ENCODE measurements at regions not wholly inside any gene's neighbourhood (a gene's known extent, or its start where the extent isn't known, plus 50 kb on each side); places are given as distances from the start of the nearest gene placed in this dataset.

GRCh38 chr18:40558706-40559392 is 1396.2 kb upstream of the PIK3C3 start:
- no peaks in the 10 kb centered on the region for H3K9me3 ChIP-seq
- WGBS (ENCODE audit: insufficient coverage, low coverage, low lambda C conversion rate, missing lambda C conversion rate): 73% methylated on average over 5 of the region's 5 CpGs
- ATAC-seq (no peak), DNase-seq (no peak)
- H3K4me1 ChIP-seq: no peaks in the 10 kb centered on the region
- TF ChIP-seq CTCF (IDR thresholded peaks at IDR 0.05) (no peak), POLR2A (IDR thresholded peaks at IDR 0.05) (no peak)
- no peaks in the 10 kb centered on the region for H3K27me3 ChIP-seq
- intact Hi-C loops (cut with DNase I): no loop called here
- no peak overlapping the region for H3K4me3 ChIP-seq
- no peaks in the 10 kb centered on the region for H3K36me3 ChIP-seq
- H3K27ac ChIP-seq: no peak overlapping the region

DNA sequence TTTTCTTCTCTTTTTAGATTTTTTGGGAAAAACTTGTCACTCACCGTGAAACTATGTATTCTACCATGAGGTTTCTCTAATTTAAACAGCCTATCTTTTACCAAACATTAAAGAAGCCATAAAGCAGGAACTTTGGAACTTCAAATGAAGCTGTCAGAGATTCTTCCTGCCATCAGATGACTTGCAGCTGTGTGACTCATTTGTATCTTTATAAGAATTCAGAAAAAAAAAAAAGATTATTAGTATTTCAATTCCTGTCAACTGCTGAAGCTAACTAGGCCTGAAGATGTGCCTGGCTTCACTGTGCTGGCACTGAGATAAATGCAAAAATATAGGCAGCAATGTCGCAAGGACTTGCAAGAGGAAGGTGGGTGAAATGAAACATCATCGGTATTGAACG is 1399.1 kb upstream of the PIK3C3 start:
- H3K9me3 ChIP-seq: no peaks in the 10 kb centered on the region
- intact Hi-C loops (cut with DNase I): no loop called here
- ATAC-seq (no peak), DNase-seq (no peak)
- 67% methylated on average over 4 of the region's 4 CpGs for WGBS (ENCODE audit: insufficient coverage, low coverage, low lambda C conversion rate, missing lambda C conversion rate)
- H3K4me3 ChIP-seq: no peak overlapping the region
- no peak overlapping the region for H3K27ac ChIP-seq
- no peaks in the 10 kb centered on the region for H3K36me3 ChIP-seq
- TF ChIP-seq CTCF (IDR thresholded peaks at IDR 0.05) (no peak), POLR2A (IDR thresholded peaks at IDR 0.05) (no peak)
- no peaks in the 10 kb centered on the region for H3K27me3 ChIP-seq
- no peaks in the 10 kb centered on the region for H3K4me1 ChIP-seq

DNA sequence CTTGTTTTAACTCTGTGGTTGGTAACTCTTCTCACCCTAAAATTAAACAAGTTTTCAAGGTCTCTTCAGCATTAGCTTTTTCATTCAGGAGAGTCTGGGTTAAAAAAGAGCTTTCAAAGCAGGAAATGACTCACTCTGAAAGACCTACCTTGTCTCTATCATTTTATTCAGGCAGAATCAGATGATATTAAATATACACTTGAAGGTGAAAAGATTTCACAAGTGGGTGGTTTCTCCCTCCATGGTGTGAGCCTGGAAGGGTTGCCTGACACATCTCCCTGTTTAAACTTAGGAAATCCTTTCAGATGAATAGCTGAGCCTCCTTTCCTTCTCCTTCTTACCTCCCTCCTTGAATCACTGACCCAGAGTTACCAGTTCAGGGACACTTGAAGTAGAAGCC is 1402.0 kb upstream of the PIK3C3 start:
- Histone ChIP-seq H3K9me3 (no peaks in the 10 kb centered on the region), H3K36me3 (no peaks in the 10 kb centered on the region), H3K27me3 (no peaks in the 10 kb centered on the region), H3K4me1 (no peaks in the 10 kb centered on the region), H3K4me3 (no peak overlapping the region), H3K27ac (no peak overlapping the region)
- no peak for TF ChIP-seq POLR2A (IDR thresholded peaks at IDR 0.05)
- no peak for TF ChIP-seq CTCF (IDR thresholded peaks at IDR 0.05)
- DNase-seq (no peak), ATAC-seq (no peak)
- intact Hi-C loops (cut with DNase I): no loop called here

DNA sequence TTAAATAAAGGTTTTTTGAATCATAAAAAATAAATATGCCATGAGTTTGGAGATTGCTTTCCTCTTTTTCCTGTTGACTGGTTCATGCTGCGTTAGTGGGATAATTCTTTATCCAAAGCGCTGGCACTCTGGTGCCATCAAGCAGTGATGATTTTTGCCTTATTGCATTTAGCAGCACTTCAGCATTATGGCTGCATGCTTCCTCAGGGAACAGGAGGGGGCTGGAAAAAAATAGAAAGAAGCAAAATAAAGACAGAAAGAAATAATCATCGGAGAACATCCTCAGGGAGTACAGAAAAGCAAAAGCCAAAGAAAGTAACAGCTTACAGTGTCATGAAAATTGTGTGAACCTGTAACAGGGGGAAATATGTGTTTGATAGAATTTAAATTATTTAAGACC is 1408.2 kb upstream of the PIK3C3 start:
- DNase-seq: no peak
- Histone ChIP-seq H3K4me3 (no peak overlapping the region), H3K4me1 (no peaks in the 10 kb centered on the region), H3K27me3 (no peaks in the 10 kb centered on the region), H3K27ac (no peak overlapping the region), H3K36me3 (no peaks in the 10 kb centered on the region), H3K9me3 (no peaks in the 10 kb centered on the region)
- no peak for ATAC-seq
- WGBS (ENCODE audit: insufficient coverage, low coverage, low lambda C conversion rate, missing lambda C conversion rate): 81% methylated on average over 3 of the region's 3 CpGs
- TF ChIP-seq CTCF (IDR thresholded peaks at IDR 0.05) (no peak), POLR2A (IDR thresholded peaks at IDR 0.05) (no peak)
- intact Hi-C loops (cut with DNase I): no loop called here

DNA sequence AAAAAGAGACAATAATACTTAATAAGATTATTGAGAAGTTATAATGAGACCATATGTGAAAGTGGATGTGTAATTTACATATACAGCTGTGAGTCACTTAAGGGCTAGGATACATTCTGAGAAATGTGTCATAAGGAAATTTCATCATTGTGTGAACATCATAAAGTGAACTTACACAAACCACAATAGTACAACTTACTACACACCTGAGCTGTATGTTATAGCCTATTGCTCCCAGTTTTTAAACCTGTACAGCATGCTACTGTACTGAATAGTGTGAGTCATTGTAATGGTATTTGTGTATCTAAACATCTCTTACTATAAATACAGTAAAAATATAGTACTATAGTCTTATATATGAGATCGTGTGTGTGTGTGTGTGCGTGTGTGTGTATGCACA is 1420.3 kb upstream of the PIK3C3 start:
- TF ChIP-seq CTCF (IDR thresholded peaks at IDR 0.05): no peak
- no peak for TF ChIP-seq POLR2A (IDR thresholded peaks at IDR 0.05)
- WGBS (ENCODE audit: insufficient coverage, low coverage, low lambda C conversion rate, missing lambda C conversion rate): 48% methylated on average over 2 of the region's 2 CpGs
- H3K27me3 ChIP-seq: no peaks in the 10 kb centered on the region
- no peak overlapping the region for H3K27ac ChIP-seq
- no peak overlapping the region for H3K4me3 ChIP-seq
- ATAC-seq (no peak), DNase-seq (no peak)
- no peaks in the 10 kb centered on the region for H3K9me3 ChIP-seq
- intact Hi-C loops (cut with DNase I): no loop called here
- no peaks in the 10 kb centered on the region for H3K4me1 ChIP-seq
- H3K36me3 ChIP-seq: no peaks in the 10 kb centered on the region
